H9 (cell line): ENCODE measurements at regions not wholly inside any gene's neighbourhood (a gene's known extent, or its start where the extent isn't known, plus 50 kb on each side); places are given as distances from the start of the nearest gene placed in this dataset.

Source experiments
- DNase-seq: peaks from one replicate; pipeline ENCODE4 v3.0.0-alpha.2; 2017
- H2AFZ ChIP-seq: one replicate; pipeline ENCODE4 v1.6.1; 2013; ENCODE audit warnings: mild to moderate bottlenecking, low read length, control low read depth, moderate library complexity
- H2AK5ac ChIP-seq: 2 replicates; pipeline ENCODE4 v1.6.1; 2013; ENCODE audit warnings: low read length, control low read depth, mixed read lengths; ENCODE audit not compliant: insufficient read length
- H2BK120ac ChIP-seq: one replicate; pipeline ENCODE4 v1.6.1; 2013; ENCODE audit warnings: low read depth, mild to moderate bottlenecking, low read length, control low read depth, inconsistent platforms; ENCODE audit not compliant: poor library complexity, severe bottlenecking
- H2BK12ac ChIP-seq: 2 replicates; pipeline ENCODE4 v1.6.1; 2013; ENCODE audit warnings: low read length, control low read depth, mixed read lengths, low read depth; ENCODE audit not compliant: insufficient read length
- H2BK15ac ChIP-seq: 2 replicates; pipeline ENCODE4 v1.6.1; 2013; ENCODE audit warnings: low read depth, low read length, control low read depth
- H2BK20ac ChIP-seq: one replicate; pipeline ENCODE4 v1.6.1; 2013; ENCODE audit warnings: low read depth, mild to moderate bottlenecking, low read length, control low read depth, inconsistent platforms; ENCODE audit not compliant: poor library complexity, severe bottlenecking
- H2BK5ac ChIP-seq: 2 replicates; pipeline ENCODE4 v1.6.1; 2013; ENCODE audit warnings: low read length, control low read depth, mixed read lengths; ENCODE audit not compliant: insufficient read length
- H3K14ac ChIP-seq: 2 replicates; pipeline ENCODE4 v1.6.1; 2013; ENCODE audit warnings: low read length, control low read depth; ENCODE audit not compliant: insufficient read depth
- H3K18ac ChIP-seq: 2 replicates; pipeline ENCODE4 v1.6.1; 2013; ENCODE audit warnings: low read depth, mild to moderate bottlenecking, mixed read lengths, low read length, control low read depth; ENCODE audit not compliant: insufficient read length
- H3K23ac ChIP-seq: 2 replicates; pipeline ENCODE4 v1.6.1; 2013; ENCODE audit warnings: low read length, control low read depth, mixed read lengths, low read depth; ENCODE audit not compliant: insufficient read length
- H3K23me2 ChIP-seq: 2 replicates; pipeline ENCODE4 v1.6.1; 2013; ENCODE audit warnings: low read depth, mild to moderate bottlenecking, mixed read lengths, low read length, control low read depth; ENCODE audit not compliant: insufficient read length, poor library complexity, severe bottlenecking
- H3K27ac ChIP-seq: 2 replicates; pipeline ENCODE4 v1.5.1; 2013; ENCODE audit warnings: low read length, control low read depth, mixed read lengths, low read depth; ENCODE audit not compliant: insufficient read length
- H3K27me3 ChIP-seq: 2 replicates; pipeline ENCODE4 v1.6.1; 2013; ENCODE audit warnings: low read length, control low read depth, inconsistent platforms; ENCODE audit not compliant: insufficient read depth
- H3K4ac ChIP-seq: 2 replicates; pipeline ENCODE4 v1.6.1; 2013; ENCODE audit warnings: low read depth, mild to moderate bottlenecking, control low read depth, inconsistent platforms, low read length, moderate library complexity
- H3K4me1 ChIP-seq: 2 replicates; pipeline ENCODE4 v1.6.1; 2013; ENCODE audit warnings: low read length, control low read depth, inconsistent platforms; ENCODE audit not compliant: insufficient read depth
- H3K4me2 ChIP-seq: 2 replicates; pipeline ENCODE4 v1.6.1; 2013; ENCODE audit warnings: low read length, control low read depth, mixed read lengths; ENCODE audit not compliant: insufficient read length, insufficient read depth
- H3K56ac ChIP-seq: 2 replicates; pipeline ENCODE4 v1.6.1; 2013; ENCODE audit warnings: low read depth, mild to moderate bottlenecking, mixed read lengths, low read length, control low read depth; ENCODE audit not compliant: insufficient read length
- H3K79me1 ChIP-seq: 2 replicates; pipeline ENCODE4 v1.6.1; 2013; ENCODE audit warnings: low read depth, mild to moderate bottlenecking, moderate library complexity, low read length, control low read depth, inconsistent platforms; ENCODE audit not compliant: insufficient read depth, poor library complexity, severe bottlenecking
- H3K79me2 ChIP-seq: 2 replicates; pipeline ENCODE4 v1.6.1; 2013; ENCODE audit warnings: low read length, control low read depth, inconsistent platforms; ENCODE audit not compliant: insufficient read depth
- H3K9ac ChIP-seq: 2 replicates; pipeline ENCODE4 v1.6.1; 2013; ENCODE audit warnings: low read length, control low read depth, mixed read lengths; ENCODE audit not compliant: insufficient read length; ENCODE audit errors: extremely low read depth
- H3K9me3 ChIP-seq: one replicate; pipeline ENCODE4 v1.6.1; 2013; ENCODE audit warnings: low read depth, low read length, inconsistent platforms; ENCODE audit not compliant: control insufficient read depth
- H3T11ph ChIP-seq: one replicate; pipeline ENCODE4 v1.6.1; 2013; ENCODE audit warnings: mild to moderate bottlenecking, low read length, control low read depth, inconsistent platforms
- H4K20me1 ChIP-seq: one replicate; pipeline ENCODE4 v1.6.1; 2013; ENCODE audit not compliant: control insufficient read depth, insufficient read length, insufficient read depth
- H4K5ac ChIP-seq: 2 replicates; pipeline ENCODE4 v1.6.1; 2013; ENCODE audit warnings: low read depth, mild to moderate bottlenecking, mixed read lengths, low read length, control low read depth; ENCODE audit not compliant: insufficient read length
- H4K8ac ChIP-seq: replicated peaks from 2 replicates; pipeline ENCODE4 v1.6.1; 2013; ENCODE audit warnings: low read length, control low read depth, mixed read lengths, low read depth; ENCODE audit not compliant: insufficient read length
- H4K91ac ChIP-seq: 2 replicates; pipeline ENCODE4 v1.6.1; 2013; ENCODE audit warnings: low read depth, mild to moderate bottlenecking, moderate library complexity, mixed read lengths, low read length, control low read depth; ENCODE audit not compliant: insufficient read length
- H3K27ac Mint-ChIP-seq, 3 experiments: 2 replicates in 2 of 3; 3 replicates in 1 of 3; pipeline ENCODE4 v1.8.0; 2020 to 2021; ENCODE audit warnings: mixed read lengths in 3 of 3, mild to moderate bottlenecking in 1 of 3, moderate library complexity in 1 of 3
- H3K27me3 Mint-ChIP-seq: 2 replicates; pipeline ENCODE4 v1.8.0; 2021; ENCODE audit warnings: low read depth, mild to moderate bottlenecking, moderate library complexity, mixed read lengths
- H3K36me3 Mint-ChIP-seq, 3 experiments: 2 replicates in 2 of 3; 3 replicates in 1 of 3; pipeline ENCODE4 v1.8.0; 2020 to 2021; ENCODE audit warnings: low read depth in 3 of 3, mixed read lengths in 3 of 3; ENCODE audit not compliant: insufficient read depth in 1 of 3
- H3K4me1 Mint-ChIP-seq, 2 experiments: 2 replicates each; pipeline ENCODE4 v1.8.0; 2020; ENCODE audit warnings: mixed read lengths in 2 of 2
- H3K4me3 Mint-ChIP-seq, 2 experiments: 2 replicates in 1 of 2; 3 replicates in 1 of 2; pipeline ENCODE4 v1.8.0; 2020 to 2021; ENCODE audit warnings: mild to moderate bottlenecking in 2 of 2, mixed read lengths in 2 of 2, moderate library complexity in 1 of 2
- H3K9me3 Mint-ChIP-seq, 2 experiments: 2 replicates in 1 of 2; 3 replicates in 1 of 2; pipeline ENCODE4 v1.8.0; 2020; ENCODE audit warnings: mild to moderate bottlenecking in 2 of 2, mixed read lengths in 2 of 2, moderate library complexity in 1 of 2
- WGBS: extraction: QIAGEN DNeasy Blood & Tissue Kit; methylation state at CpG from one replicate; pipeline ENCODE4 v1.1.7; 2013; ENCODE audit warnings: missing lambda C conversion rate, low lambda C conversion rate, mixed read lengths; ENCODE audit not compliant: insufficient read length; ENCODE audit errors: extremely low coverage; 5-methylcytosine and 5-hydroxymethylcytosine counted together
- TF ChIP-seq, protein P1 (sequence below): fragments of 200-600 bp; sonication (generic); conservative IDR thresholded peaks from 3 replicates; pipeline ENCODE4 v1.8.0; 2021; ENCODE audit warnings: antibody characterized with exemption, mild to moderate bottlenecking

DNA sequence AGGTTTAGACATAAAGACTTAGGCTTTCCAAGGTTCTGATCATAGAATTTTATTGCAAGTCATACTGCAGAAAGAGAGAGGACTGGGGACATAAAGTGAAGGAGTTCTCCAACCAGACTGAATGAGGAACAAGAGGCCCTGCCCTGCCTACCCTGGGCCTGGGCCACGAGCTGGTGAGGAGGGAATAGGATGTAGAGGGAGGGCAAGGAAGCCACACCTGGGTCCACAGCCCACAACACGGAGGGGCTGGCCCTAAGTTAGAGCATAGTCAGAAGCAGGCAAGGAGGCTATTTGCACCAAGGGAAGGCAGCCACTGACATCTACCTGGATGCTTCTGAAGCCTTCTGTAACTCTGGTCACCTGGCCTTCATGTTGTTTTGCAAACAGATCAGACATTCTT, 82.2 kb upstream of the CXCL12 start:
- no peaks in the 10 kb centered on the region for H4K20me1 ChIP-seq
- H2BK20ac ChIP-seq: no peak overlapping the region
- H3K18ac ChIP-seq: no peak overlapping the region
- H3K4ac ChIP-seq: no peak overlapping the region
- H3K9ac ChIP-seq: no peak overlapping the region
- no peaks in the 10 kb centered on the region for H3K4me1 ChIP-seq
- Mint-ChIP-seq H3K9me3 (peaks cover 0 to 2% of the 10 kb centered on the region in 2 experiments; a peak in 1 of 5 replicates), H3K27ac (no peak overlapping the region), H3K36me3 (no peaks in the 10 kb centered on the region; a peak in 1 of 7 replicates), H3K27me3 (no peaks in the 10 kb centered on the region; the same call in none of the 2 replicates), H3K4me3 (no peak overlapping the region), H3K4me1 (peaks cover 0 to 6% of the 10 kb centered on the region in 2 experiments; a peak in 2 of 4 replicates)
- no peaks in the 10 kb centered on the region for H3K27me3 ChIP-seq
- DNase-seq: no peak
- no peak overlapping the region for H2BK5ac ChIP-seq
- no peak overlapping the region for H3K56ac ChIP-seq
- no peak overlapping the region for H3K14ac ChIP-seq
- no peak overlapping the region for H2BK15ac ChIP-seq
- H3K79me2 ChIP-seq: no peaks in the 10 kb centered on the region
- no peak overlapping the region for H4K8ac ChIP-seq
- H3K23ac ChIP-seq: no peak overlapping the region
- H4K5ac ChIP-seq: no peak overlapping the region
- TF ChIP-seq, protein P1, sequence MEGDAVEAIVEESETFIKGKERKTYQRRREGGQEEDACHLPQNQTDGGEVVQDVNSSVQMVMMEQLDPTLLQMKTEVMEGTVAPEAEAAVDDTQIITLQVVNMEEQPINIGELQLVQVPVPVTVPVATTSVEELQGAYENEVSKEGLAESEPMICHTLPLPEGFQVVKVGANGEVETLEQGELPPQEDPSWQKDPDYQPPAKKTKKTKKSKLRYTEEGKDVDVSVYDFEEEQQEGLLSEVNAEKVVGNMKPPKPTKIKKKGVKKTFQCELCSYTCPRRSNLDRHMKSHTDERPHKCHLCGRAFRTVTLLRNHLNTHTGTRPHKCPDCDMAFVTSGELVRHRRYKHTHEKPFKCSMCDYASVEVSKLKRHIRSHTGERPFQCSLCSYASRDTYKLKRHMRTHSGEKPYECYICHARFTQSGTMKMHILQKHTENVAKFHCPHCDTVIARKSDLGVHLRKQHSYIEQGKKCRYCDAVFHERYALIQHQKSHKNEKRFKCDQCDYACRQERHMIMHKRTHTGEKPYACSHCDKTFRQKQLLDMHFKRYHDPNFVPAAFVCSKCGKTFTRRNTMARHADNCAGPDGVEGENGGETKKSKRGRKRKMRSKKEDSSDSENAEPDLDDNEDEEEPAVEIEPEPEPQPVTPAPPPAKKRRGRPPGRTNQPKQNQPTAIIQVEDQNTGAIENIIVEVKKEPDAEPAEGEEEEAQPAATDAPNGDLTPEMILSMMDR: no peak
- H2BK12ac ChIP-seq: no peak overlapping the region
- WGBS: no CpG with 5 or more reads among the region's 2 CpGs
- H3K9me3 ChIP-seq: no peaks in the 10 kb centered on the region
- H3K23me2 ChIP-seq: no peaks in the 10 kb centered on the region
- no peak overlapping the region for H2AFZ ChIP-seq
- no peak overlapping the region for H4K91ac ChIP-seq
- H2AK5ac ChIP-seq: no peak overlapping the region
- H3K79me1 ChIP-seq: no peaks in the 10 kb centered on the region
- H3K27ac ChIP-seq: no peak overlapping the region
- H3T11ph ChIP-seq: no peak overlapping the region
- no peak overlapping the region for H2BK120ac ChIP-seq
- no peak overlapping the region for H3K4me2 ChIP-seq
